ENCODE measurements at regions not wholly inside any gene's neighbourhood (a gene's known extent, or its start where the extent isn't known, plus 50 kb on each side); places are given as distances from the start of the nearest gene placed in this dataset.

GRCh38 chr13:84279166-84279565 is 396.9 kb upstream of the SLITRK1 start:
- no peaks in the 10 kb centered on the region for H3K4me1 ChIP-seq (ENCODE audit: insufficient read depth, low read length, poor library complexity, severe bottlenecking)
- H3K4me2 ChIP-seq (ENCODE audit: low read length), result no peak overlapping the region
- TF ChIP-seq, protein P1, sequence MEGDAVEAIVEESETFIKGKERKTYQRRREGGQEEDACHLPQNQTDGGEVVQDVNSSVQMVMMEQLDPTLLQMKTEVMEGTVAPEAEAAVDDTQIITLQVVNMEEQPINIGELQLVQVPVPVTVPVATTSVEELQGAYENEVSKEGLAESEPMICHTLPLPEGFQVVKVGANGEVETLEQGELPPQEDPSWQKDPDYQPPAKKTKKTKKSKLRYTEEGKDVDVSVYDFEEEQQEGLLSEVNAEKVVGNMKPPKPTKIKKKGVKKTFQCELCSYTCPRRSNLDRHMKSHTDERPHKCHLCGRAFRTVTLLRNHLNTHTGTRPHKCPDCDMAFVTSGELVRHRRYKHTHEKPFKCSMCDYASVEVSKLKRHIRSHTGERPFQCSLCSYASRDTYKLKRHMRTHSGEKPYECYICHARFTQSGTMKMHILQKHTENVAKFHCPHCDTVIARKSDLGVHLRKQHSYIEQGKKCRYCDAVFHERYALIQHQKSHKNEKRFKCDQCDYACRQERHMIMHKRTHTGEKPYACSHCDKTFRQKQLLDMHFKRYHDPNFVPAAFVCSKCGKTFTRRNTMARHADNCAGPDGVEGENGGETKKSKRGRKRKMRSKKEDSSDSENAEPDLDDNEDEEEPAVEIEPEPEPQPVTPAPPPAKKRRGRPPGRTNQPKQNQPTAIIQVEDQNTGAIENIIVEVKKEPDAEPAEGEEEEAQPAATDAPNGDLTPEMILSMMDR (conservative IDR thresholded peaks at IDR 0.05; ENCODE audit: low read length), result no peak
- no peak for TF ChIP-seq EZH2phosphoT487 (IDR thresholded peaks at IDR 0.05; ENCODE audit: borderline replicate concordance, low read depth, low read length)
- no peaks in the 10 kb centered on the region for H4K20me1 ChIP-seq (ENCODE audit: insufficient read depth, low read length)
- no TSS peak for BruUV-seq (replicated peaks)
- H3K27ac ChIP-seq (ENCODE audit: low read depth, low read length, poor library complexity, severe bottlenecking), result no peak overlapping the region
- no peaks in the 10 kb centered on the region for H3K79me2 ChIP-seq (ENCODE audit: insufficient read depth, low read depth, low read length)
- intact Hi-C loops (cut with micrococcal nuclease; ENCODE audit: unreplicated experiment), result no loop called here
- no peak for DNase-seq (ENCODE audit: low spot score)
- no peaks in the 10 kb centered on the region for H3K36me3 ChIP-seq (ENCODE audit: insufficient read depth, low read length)
- no peaks in the 10 kb centered on the region for H3K9me2 ChIP-seq (ENCODE audit: insufficient read depth, low read length)
- CTCF ChIA-PET (ENCODE audit: unreplicated experiment), result no interaction called here
- H2AFZ ChIP-seq (ENCODE audit: low read length), result no peak overlapping the region
- POLR2A ChIA-PET, result no interaction called here
- no peak overlapping the region for H3K4me3 ChIP-seq (ENCODE audit: low read depth, low read length, poor library complexity, severe bottlenecking)
- no peaks in the 10 kb centered on the region for H3K9me3 ChIP-seq (ENCODE audit: low read length)

DNA sequence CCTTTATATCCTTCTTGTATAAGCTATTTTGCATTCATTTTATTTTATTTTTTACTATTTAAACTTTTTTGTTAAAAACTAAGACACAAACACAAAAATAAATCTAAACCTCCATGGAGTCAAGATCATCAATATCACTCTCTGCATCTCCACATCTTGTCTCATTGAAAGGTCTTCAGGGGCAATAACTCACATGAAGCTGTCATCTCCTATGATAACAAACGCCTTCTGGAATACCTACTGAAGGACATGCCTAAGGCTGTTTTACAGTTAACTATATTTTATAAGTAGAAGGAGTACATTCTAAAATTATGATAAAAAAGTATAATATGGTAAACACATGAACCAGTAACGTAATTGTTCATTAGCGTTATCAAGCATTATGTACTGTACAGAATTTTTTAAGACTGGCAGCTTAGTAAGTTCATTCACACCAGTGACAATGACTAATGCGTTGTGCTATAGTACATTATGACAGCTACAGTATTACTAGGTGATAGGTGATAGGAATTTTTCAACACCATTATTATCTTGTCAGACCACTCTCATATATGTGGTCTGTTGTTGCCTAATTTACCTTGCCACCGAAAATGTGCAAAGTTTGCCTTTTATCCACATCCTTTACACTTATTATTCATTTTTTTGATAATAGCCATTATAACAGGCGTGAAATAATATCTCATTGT is 390.7 kb upstream of the SLITRK1 start:
- Histone ChIP-seq H3K9me2 (ENCODE audit: insufficient read depth, low read length) (no peaks in the 10 kb centered on the region), H3K79me2 (ENCODE audit: insufficient read depth, low read depth, low read length) (no peaks in the 10 kb centered on the region), H3K4me2 (ENCODE audit: low read length) (no peak overlapping the region), H3K4me3 (ENCODE audit: low read depth, low read length, poor library complexity, severe bottlenecking) (no peak overlapping the region), H2AFZ (ENCODE audit: low read length) (no peak overlapping the region), H4K20me1 (ENCODE audit: insufficient read depth, low read length) (no peaks in the 10 kb centered on the region), H3K9me3 (ENCODE audit: low read length) (no peaks in the 10 kb centered on the region), H3K27ac (ENCODE audit: low read depth, low read length, poor library complexity, severe bottlenecking) (no peak overlapping the region), H3K4me1 (ENCODE audit: insufficient read depth, low read length, poor library complexity, severe bottlenecking) (no peaks in the 10 kb centered on the region), H3K36me3 (ENCODE audit: insufficient read depth, low read length) (no peaks in the 10 kb centered on the region)
- ChIA-PET CTCF (ENCODE audit: unreplicated experiment) (no interaction called here), POLR2A (interaction anchor here (0.5 kb wide), 1 partner anchor 23 kb away, joined by 4 read pairs; no protein-coding TSS in a partner anchor)
- TF ChIP-seq EZH2phosphoT487 (IDR thresholded peaks at IDR 0.05; ENCODE audit: borderline replicate concordance, low read depth, low read length), result no peak
- DNase-seq (ENCODE audit: low spot score), result no peak
- intact Hi-C loops (cut with micrococcal nuclease; ENCODE audit: unreplicated experiment), result no loop called here
- BruUV-seq (replicated peaks), result no TSS peak

DNA sequence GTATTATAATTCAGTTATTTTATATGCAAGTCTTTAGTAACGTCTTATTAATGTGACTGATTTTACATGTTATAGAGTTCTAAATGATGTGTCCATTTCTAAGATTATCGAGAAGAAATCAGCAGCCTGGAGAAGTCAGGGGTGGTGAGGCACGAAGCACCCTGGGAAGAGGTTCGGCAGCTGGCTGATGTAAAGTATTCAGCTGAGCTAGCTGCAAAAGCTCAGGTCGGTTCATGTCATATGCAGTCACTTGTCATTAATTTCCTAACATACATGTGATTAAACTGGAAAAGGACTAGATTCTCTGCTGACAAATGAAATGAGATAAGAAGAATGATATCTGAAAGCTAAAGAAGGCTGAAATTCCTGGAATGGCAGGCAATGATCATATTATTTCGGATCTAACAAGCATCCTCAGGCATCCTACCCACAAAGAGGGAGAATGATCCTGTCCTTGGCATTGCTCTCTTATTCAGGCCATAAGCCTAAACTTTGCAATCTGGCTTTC is 383.0 kb upstream of the SLITRK1 start:
- H3K4me3 ChIP-seq (ENCODE audit: low read depth, low read length, poor library complexity, severe bottlenecking), result no peak overlapping the region
- ChIA-PET CTCF (ENCODE audit: unreplicated experiment) (no interaction called here), POLR2A (interaction anchor here (0.6 kb wide), 1 partner anchor 828 kb away, joined by 3 read pairs; no protein-coding TSS in a partner anchor)
- no peaks in the 10 kb centered on the region for H3K9me2 ChIP-seq (ENCODE audit: insufficient read depth, low read length)
- intact Hi-C loops (cut with micrococcal nuclease; ENCODE audit: unreplicated experiment), result no loop called here
- H3K9me3 ChIP-seq (ENCODE audit: low read length), result no peaks in the 10 kb centered on the region
- no peaks in the 10 kb centered on the region for H4K20me1 ChIP-seq (ENCODE audit: insufficient read depth, low read length)
- no TSS peak for BruUV-seq (replicated peaks)
- H2AFZ ChIP-seq (ENCODE audit: low read length), result no peak overlapping the region
- no peaks in the 10 kb centered on the region for H3K4me1 ChIP-seq (ENCODE audit: insufficient read depth, low read length, poor library complexity, severe bottlenecking)
- H3K79me2 ChIP-seq (ENCODE audit: insufficient read depth, low read depth, low read length), result no peaks in the 10 kb centered on the region
- H3K4me2 ChIP-seq (ENCODE audit: low read length), result no peak overlapping the region
- H3K36me3 ChIP-seq (ENCODE audit: insufficient read depth, low read length), result no peaks in the 10 kb centered on the region
- DNase-seq (ENCODE audit: low spot score), result no peak
- TF ChIP-seq, protein P1 (conservative IDR thresholded peaks at IDR 0.05; ENCODE audit: low read length), result no peak
- no peak for TF ChIP-seq EZH2phosphoT487 (IDR thresholded peaks at IDR 0.05; ENCODE audit: borderline replicate concordance, low read depth, low read length)
- H3K27ac ChIP-seq (ENCODE audit: low read depth, low read length, poor library complexity, severe bottlenecking), result no peak overlapping the region
